AG09319 (cell line): ENCODE measurements at regions not wholly inside any gene's neighbourhood (a gene's known extent, or its start where the extent isn't known, plus 50 kb on each side); places are given as distances from the start of the nearest gene placed in this dataset.

ENCODE experiments used
- DNase-seq: peaks from one replicate; pipeline ENCODE4 v3.0.0-alpha.2; 2010; ENCODE audit warnings: low read depth; ENCODE audit errors: extremely low read depth
- TF ChIP-seq, protein P1 (sequence below): IDR thresholded peaks from 2 replicates; pipeline ENCODE4 v1.5.1; 2011; ENCODE audit warnings: low read depth, mild to moderate bottlenecking, inconsistent platforms, low read length, moderate library complexity

DNA sequence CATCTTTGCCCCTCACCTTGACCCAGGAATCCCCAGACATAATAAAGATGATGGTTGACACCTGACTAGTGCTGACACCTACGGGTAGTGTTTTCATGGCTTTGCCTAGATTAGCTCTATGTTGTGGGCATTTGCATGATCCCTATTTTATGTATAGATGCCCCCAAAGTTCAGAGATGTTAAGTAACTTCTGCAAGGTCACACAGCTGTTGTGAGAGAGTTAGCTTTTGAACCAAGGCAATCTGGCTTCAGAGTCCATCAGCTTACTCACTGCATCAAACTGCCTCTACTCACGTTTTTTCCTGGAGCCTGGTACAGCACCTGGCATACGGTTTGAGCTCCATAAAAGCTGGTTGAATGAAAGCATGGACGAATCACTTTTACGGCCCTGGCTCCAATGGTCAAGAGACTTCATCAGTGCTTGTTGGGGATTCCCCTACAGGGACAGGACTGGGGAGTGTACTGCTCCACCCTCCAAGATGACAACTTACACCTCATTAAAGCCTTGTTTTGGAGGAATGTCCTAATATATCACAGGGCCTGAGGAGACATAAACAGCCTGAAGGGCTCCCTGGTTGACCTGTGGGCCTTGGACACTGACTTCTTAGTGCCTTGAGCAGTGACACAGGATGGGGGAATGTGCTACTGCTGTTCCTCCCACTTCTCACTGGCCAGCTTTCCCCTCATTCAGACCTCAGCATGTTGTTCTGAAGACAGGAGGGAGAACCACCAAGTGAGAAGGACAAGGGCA lies 193.2 kb upstream of the ASIC2 start:
- DNase-seq: no peak

DNA sequence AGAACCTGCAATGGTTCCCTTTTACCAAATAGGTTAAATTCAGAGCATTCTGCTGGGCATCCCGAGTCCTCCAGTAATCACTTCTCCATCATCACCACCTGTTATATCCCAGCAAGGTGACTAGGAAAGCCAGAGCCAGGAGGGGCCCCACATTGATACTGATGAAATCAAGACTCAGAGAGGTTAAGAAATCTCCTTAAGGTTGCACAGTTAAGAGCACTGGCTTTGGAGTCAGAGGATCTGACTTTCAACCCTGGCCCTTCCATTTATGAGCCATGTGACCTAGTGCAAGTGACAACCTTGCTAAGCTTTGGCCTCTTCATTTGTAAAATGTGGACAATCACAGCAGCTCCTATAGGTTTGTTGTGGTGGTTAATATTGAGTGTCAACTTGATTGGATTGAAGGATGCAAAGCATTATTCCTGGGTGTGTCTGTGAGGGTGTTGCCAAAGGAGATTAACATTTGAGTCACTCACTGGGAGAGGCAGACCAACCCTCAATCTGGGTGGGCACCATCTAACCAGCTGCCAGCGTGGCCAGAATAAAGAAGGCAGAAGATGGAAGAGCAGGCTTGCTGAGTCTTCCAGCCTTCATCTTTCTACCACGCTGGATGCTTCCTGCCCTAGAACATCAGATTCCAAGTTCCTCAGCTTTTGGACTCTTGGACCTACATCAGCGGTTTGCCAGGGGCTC lies 194.2 kb upstream of the ASIC2 start:
- no peak for DNase-seq
- TF ChIP-seq, protein P1, sequence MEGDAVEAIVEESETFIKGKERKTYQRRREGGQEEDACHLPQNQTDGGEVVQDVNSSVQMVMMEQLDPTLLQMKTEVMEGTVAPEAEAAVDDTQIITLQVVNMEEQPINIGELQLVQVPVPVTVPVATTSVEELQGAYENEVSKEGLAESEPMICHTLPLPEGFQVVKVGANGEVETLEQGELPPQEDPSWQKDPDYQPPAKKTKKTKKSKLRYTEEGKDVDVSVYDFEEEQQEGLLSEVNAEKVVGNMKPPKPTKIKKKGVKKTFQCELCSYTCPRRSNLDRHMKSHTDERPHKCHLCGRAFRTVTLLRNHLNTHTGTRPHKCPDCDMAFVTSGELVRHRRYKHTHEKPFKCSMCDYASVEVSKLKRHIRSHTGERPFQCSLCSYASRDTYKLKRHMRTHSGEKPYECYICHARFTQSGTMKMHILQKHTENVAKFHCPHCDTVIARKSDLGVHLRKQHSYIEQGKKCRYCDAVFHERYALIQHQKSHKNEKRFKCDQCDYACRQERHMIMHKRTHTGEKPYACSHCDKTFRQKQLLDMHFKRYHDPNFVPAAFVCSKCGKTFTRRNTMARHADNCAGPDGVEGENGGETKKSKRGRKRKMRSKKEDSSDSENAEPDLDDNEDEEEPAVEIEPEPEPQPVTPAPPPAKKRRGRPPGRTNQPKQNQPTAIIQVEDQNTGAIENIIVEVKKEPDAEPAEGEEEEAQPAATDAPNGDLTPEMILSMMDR: no peak

More for the DNA sequence above, 193.2 kb upstream of the ASIC2 start:
- TF ChIP-seq, protein P1: no peak

DNA sequence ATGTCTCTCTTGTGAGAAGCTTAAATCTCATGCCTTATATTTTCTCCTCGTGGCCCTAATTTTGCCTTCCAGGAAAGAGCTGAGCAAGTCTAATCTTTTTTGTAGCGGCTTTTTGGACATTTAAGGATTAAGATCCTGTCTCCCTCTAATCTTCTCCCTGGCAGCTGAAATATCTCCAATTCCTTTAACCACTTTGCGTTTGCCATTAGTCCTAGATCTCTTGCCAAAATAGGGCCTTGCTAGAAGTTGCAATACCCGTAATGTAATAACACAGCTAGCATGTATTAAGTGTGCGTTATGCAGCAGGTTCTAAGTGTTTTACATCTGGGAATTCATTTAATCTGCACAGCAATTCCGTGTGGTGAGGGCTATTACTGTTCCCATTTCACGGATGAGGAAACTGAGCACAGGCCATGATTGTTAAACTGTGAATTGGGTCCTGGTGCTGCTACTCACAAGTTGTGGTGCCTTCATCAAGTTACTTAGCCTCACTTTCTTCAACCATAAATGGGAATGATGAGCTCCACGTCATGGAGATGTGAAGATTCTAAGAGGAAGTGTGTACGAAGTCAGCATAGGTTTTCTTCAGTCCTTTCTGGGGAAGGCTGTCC lies 198.9 kb upstream of the ASIC2 start:
- no peak for DNase-seq

DNA sequence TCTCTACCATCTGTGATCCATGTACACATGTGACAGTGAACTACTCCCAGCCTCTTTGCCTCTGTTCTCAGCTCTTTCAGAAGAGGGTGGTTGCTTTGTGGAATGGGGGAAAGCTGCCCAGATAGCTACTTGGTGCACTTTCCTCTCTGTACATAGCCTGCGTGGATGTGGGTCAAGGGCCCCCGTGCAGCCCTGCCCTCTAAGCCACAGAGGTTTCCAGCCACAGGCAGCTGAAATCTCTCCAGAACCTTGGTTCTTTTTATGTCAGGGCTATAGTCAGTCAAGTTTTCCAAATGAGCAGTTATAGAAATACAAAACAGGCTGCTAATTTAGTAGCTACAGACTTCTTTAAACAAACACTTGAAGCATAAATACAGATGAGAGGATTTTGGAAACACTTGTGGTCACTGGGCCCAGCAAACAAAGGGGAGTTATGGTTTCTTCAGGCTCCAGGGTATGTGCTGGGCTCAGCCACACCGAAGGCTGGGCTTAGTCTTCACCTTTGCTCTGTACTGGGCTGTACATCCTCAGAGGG lies 199.7 kb upstream of the ASIC2 start:
- DNase-seq: no peak
- TF ChIP-seq, protein P1: no peak

More for the DNA sequence above, 198.9 kb upstream of the ASIC2 start:
- TF ChIP-seq, protein P1: no peak

DNA sequence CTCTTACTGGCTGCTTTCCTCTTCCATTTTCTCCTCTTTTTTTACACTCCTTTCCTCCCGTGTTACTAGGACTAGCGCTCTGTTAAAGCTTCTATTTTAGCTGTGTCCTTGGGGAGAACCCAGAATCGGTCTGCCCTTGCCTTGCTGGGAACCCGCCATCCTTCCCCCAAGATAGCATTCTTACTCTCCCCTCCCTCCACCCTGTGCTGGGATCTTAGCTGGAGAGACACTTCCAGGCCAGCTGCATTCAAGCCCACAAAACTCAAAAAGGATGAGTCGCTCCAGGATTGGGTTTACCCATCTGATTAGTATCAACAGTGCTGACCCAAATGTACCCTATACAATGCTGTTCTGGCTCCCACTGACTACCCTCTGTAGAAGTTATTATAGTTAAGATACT lies 200.5 kb upstream of the ASIC2 start:
- TF ChIP-seq, protein P1: no peak
- no peak for DNase-seq

DNA sequence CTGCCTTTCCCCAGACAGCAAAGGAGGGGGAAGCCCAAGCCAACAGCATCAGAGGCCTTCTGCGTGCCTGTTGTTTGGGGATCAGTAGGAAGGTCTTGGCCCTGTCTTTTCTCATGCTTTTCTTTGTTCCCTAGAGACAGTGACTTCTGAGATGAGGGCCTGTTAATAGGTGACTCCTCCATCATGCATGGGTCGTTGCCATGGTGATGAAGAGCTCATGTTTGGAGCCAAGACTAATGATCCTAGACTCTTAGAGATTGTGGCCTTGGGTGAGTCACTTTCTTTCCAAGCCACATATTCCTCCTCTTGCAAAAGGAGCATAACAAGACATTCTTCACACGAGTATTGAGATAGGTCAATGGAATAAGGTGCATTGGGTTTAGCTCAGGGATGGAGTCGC lies 201.1 kb upstream of the ASIC2 start:
- no peak for DNase-seq
- TF ChIP-seq, protein P1: no peak

DNA sequence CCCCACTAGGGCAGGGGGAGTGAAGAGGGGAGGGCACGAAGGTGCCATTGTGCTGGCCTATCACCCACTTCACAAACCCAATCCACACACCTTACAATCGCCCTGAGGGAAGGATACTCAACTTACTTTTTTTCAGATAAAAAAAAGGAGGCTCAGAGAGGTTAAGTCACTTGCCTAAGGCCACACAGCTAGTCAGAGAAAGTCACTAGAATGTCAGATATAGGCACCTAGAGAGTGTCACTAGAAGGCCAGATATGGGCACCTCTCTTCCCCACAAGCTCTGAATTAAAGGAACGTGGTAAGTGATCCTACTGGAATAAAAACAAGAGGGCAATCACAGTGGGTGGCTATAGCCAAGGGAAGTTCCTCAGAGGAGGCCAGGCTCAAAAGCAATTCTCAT lies 204.5 kb upstream of the ASIC2 start:
- TF ChIP-seq, protein P1: no peak
- no peak for DNase-seq
